NCI-H526 (cell line): ENCODE measurements at regions not wholly inside any gene's neighbourhood (a gene's known extent, or its start where the extent isn't known, plus 50 kb on each side); places are given as distances from the start of the nearest gene placed in this dataset.
"Not testable (repeated sequence)": the region's sequence is repeated elsewhere in the genome, so short reads cannot be mapped to it uniquely, and the experiment has no call there.

Experiments used
- DNase-seq, 2 experiments: peaks; one replicate each; lab custom pipeline; 2025; lab: John Stamatoyannopoulos, UW

- no peak for DNase-seq
Measured at GRCh38 chr10:62498271-62498670, 124.1 kb downstream of the ZNF365 start.

GRCh38 chr10:62500116-62500515 is 125.9 kb downstream of the ZNF365 start:
- not testable (repeated sequence) for DNase-seq

- DNase-seq = no peak
Measured at GRCh38 chr10:62501547-62501946, 127.4 kb downstream of the ZNF365 start.

- DNase-seq = no peak
Measured at GRCh38 chr10:62502995-62503613, 128.9 kb downstream of the ZNF365 start.

GRCh38 chr10:62503872-62504271 is 129.7 kb downstream of the ZNF365 start:
- DNase-seq = no peak

DNA sequence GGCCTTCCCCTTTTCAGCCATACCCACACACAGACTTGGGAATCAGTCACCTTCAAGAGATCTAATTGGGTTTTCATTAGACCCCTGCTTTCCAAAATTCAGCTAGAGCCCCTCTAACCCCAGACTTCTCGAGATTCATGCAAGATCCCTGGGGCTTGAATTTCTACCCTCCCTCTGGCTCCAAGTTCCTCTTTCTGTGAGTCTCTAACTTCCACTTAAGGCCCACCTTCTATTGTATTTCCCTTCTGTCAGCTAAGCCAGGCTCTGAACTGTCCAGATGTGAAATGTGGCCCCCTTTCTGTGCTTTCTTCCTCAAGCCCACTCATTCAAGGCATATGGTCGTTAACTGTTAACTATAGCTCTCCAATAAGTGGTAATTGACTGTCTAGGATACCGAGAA is 132.2 kb downstream of the ZNF365 start:
- no peak for DNase-seq

GRCh38 chr10:62511238-62511637 is 137.1 kb downstream of the ZNF365 start:
- no peak for DNase-seq

DNA sequence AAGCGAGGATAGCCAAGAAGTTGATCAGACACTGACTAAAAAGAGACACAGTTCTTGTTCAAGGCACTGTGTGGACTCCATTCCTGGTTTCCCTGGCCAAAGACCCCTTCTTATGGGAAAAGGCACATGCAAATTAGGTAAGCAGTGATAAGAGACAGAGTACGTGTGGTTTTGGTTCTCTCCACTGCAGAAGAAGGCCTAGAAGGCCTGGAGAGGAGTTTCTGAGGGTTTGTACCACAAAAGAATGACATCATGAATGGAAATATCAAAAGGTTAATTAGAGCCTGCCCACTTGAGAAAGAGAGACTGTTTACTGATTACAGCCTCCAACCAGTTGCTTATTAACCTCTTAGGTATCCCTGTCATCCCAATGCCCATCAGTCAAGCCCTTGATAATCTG is 137.5 kb downstream of the ZNF365 start:
- no peak for DNase-seq

DNA sequence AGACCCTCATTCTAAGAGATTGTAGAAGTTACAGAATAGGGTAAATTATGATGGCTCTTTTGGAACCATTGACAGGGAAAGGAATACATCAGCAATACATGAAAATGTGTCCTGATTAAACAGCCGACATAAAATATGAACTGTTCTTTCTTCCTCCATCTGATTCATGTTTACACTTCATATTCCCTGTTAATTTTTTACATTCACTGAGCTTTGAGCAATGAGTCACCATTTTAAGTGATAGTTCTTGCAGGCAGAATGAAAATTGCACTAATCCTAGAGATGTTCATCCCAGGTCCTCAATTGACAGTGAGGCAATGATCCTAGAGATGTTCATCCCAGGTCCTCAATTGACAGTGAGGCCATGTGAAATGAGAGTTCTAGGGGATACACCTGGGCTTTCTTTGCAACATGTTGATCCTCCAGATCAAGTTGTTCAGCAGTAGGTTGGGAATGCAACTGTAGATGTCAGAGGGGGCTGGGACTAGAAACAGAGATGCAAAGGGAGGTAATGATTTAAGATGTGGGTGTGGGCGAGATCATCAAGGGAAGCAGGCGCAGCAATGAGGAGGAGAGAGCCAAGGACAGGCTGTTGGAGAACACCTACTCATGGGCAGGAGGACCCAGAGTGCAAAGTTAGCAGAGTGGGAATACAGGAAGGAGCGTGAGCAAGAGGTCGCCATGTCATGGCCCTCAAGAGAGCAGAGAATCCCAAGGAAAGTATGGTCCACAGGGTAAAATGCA is 138.7 kb downstream of the ZNF365 start:
- DNase-seq = no peak

GRCh38 chr10:62514079-62514693 is 140.0 kb downstream of the ZNF365 start:
- DNase-seq = no peak

- no peak for DNase-seq
Measured at GRCh38 chr10:62517252-62517651, 143.1 kb downstream of the ZNF365 start.

GRCh38 chr10:62527019-62527827 is 153.1 kb downstream of the ZNF365 start:
- no peak for DNase-seq

- DNase-seq = no peak
Measured at GRCh38 chr10:62528441-62528840, 154.3 kb downstream of the ZNF365 start.

GRCh38 chr10:62529396-62529795 is 155.2 kb downstream of the ZNF365 start:
- DNase-seq = no peak

DNA sequence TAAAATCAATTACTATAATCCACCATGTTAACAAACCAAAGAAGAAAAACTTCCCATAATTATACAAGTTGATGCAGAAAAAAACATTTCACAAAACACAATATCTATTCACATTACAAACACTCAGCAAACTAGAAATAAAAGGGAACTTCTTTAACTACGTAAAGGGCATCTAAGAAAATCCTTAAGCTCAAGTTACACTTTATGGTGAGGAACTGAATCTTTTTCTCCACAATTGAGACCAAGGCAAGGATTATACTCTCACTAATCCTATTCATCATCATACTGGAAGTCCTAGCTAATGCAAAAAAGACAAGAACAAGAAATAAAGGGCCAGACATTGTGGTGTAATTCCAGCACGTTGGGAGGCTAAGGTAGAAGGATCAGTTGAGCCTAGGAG is 159.9 kb downstream of the ZNF365 start:
- DNase-seq = no peak

DNA sequence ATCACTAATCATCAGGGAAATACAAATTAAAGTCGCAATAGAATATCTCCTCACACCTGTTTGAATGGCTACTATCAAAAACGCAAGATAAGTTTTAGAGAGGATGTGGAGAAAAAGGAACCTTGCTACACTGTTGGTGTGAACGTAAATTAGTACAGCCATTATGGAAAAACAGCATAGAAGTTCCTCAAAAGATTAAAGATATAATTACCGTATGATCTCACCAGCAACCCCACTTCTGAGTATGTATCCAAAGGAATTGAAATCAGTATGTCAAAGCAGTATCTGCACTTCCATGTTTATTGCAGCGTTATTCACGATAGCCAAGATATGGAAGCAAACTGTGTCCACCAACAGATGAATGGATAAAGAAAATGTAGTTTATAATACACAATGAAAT is 164.4 kb downstream of the ZNF365 start:
- DNase-seq = no peak

GRCh38 chr10:62540389-62540788 is 166.2 kb downstream of the ZNF365 start:
- DNase-seq = no peak

- no peak for DNase-seq
Measured at GRCh38 chr10:62541811-62542210, 167.6 kb downstream of the ZNF365 start.

GRCh38 chr10:62543571-62544355 is 169.6 kb downstream of the ZNF365 start:
- DNase-seq = no peak

DNA sequence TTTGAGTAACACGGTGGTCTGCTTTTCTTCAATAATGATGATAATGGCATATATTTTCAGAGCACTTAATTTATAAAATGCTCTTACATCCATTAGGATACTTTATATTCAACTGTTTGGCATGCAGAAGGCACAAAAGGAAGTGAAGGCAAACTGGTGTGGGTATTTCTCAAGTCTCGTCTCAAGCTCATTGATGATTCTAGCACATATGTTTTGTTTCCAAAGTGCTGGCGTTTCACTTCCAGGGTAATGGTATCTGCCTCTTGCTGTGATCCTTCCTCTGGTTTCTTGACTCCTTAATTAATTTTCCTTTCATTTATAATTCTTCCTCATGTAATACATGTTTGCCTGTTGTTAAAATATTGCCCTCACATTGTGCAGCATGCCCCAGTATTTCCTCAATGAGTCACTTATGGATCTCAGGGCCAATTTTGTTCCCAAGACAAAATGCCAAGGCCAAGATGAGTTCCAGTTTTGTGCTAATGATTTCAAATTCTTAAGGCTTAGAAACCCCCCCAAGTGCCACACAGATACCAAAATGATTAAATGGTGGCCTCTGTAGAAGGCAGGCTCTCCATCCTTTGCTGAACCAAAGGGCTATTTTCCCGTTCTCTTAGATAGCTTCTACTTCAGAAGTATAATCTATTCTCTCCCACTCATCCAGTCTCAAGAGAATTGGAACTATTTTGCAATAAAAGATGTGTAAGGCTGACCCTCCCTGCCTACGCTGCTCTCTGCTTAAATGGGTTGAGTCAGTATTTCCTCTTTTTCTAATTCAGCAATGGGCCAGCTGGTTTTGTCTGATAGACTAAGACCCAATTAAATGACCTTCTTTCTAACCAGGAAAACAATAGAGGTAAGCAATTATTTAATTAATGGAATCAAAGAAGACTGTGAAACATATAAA is 171.2 kb downstream of the ZNF365 start:
- DNase-seq = no peak

DNA sequence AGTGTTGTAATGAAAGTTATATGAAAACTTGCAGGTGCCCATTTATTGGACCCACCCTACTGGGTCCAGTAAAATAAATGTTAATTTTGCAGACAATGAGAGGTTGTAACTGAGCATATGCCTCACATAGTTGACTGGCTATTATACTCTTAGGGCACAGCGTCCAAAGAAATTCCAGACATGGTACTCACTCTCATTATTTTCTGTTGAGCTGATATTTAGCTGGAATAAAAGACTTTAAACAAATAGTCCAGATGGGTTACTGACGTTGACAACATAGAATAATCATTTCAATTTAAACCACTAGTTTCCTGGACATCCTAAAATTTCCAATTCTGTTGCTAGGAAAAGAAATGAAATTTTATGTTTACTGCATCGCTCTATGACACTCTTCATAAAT is 174.5 kb downstream of the ZNF365 start:
- DNase-seq = no peak
